OCI-LY7 (cell line): ENCODE measurements at regions not wholly inside any gene's neighbourhood (a gene's known extent, or its start where the extent isn't known, plus 50 kb on each side); places are given as distances from the start of the nearest gene placed in this dataset.

ENCODE experiments used
- BruUV-seq: library from RNA; stranded (reverse); fragments of 400-500 nt; replicated peaks from 2 replicates; lab custom pipeline; 2021; lab: Mats Ljungman, UMichigan
- CTCF ChIA-PET: fragments of 300-600 bp; sonication (Branson Sonifier 250); formaldehyde crosslinking; loops from one replicate; lab custom pipeline; 2022; ENCODE audit warnings: antibody characterized with exemption; ENCODE audit not compliant: unreplicated experiment; lab: Charles Lee
- POLR2A ChIA-PET: fragments of 300-600 bp; sonication (Branson Sonifier 250); formaldehyde crosslinking; loops from one replicate; lab custom pipeline; 2022; ENCODE audit warnings: antibody characterized with exemption; lab: Charles Lee
- DNase-seq: peaks from one replicate; pipeline ENCODE4 v3.0.0-alpha.2; 2015; ENCODE audit warnings: low spot score
- H2AFZ ChIP-seq: fragments of 200-600 bp; sonication (generic), shearing (Covaris generic); 2 replicates; pipeline ENCODE4 v1.6.1; 2014; ENCODE audit warnings: mild to moderate bottlenecking, antibody characterized with exemption, low read length, moderate library complexity
- H3K27ac ChIP-seq: fragments of 200-600 bp; sonication (generic); 2 replicates; pipeline ENCODE4 v1.5.1; 2014; ENCODE audit warnings: mixed run types, low read depth, mild to moderate bottlenecking, moderate library complexity, low read length, inconsistent platforms; ENCODE audit not compliant: poor library complexity, severe bottlenecking
- H3K36me3 ChIP-seq: fragments of 200-600 bp; sonication (generic); 2 replicates; pipeline ENCODE4 v1.6.1; 2014; ENCODE audit warnings: mild to moderate bottlenecking, antibody characterized with exemption, low read length, moderate library complexity, mixed read lengths; ENCODE audit not compliant: insufficient read depth
- H3K4me1 ChIP-seq: fragments of 200-600 bp; sonication (generic); 2 replicates; pipeline ENCODE4 v1.5.1; 2014; ENCODE audit warnings: mild to moderate bottlenecking, low read length; ENCODE audit not compliant: insufficient read depth, poor library complexity, severe bottlenecking
- H3K4me2 ChIP-seq: fragments of 200-600 bp; sonication (generic); 2 replicates; pipeline ENCODE4 v1.6.1; 2014; ENCODE audit warnings: mild to moderate bottlenecking, low read length
- H3K4me3 ChIP-seq: fragments of 200-600 bp; sonication (generic); 2 replicates; pipeline ENCODE4 v1.5.1; 2014; ENCODE audit warnings: mild to moderate bottlenecking, low read depth, low read length; ENCODE audit not compliant: poor library complexity, severe bottlenecking
- H3K79me2 ChIP-seq: fragments of 200-600 bp; sonication (generic); 2 replicates; pipeline ENCODE4 v1.6.1; 2016; ENCODE audit warnings: low read depth, mild to moderate bottlenecking, low read length, moderate library complexity, mixed read lengths; ENCODE audit not compliant: insufficient read depth
- H3K9me2 ChIP-seq: fragments of 200-600 bp; sonication (generic); 2 replicates; pipeline ENCODE4 v1.6.1; 2016; ENCODE audit warnings: mild to moderate bottlenecking, low read length, mixed read lengths; ENCODE audit not compliant: insufficient read depth
- H3K9me3 ChIP-seq: fragments of 200-600 bp; sonication (generic); 2 replicates; pipeline ENCODE4 v1.6.1; 2014; ENCODE audit warnings: mild to moderate bottlenecking, mixed run types, low read length, mixed read lengths
- H4K20me1 ChIP-seq: fragments of 200-600 bp; sonication (generic); 2 replicates; pipeline ENCODE4 v1.6.1; 2014; ENCODE audit warnings: mild to moderate bottlenecking, antibody characterized with exemption, low read length, moderate library complexity, mixed read lengths; ENCODE audit not compliant: insufficient read depth
- CTCF ChIP-seq: fragments of 200-600 bp; sonication (generic); conservative IDR thresholded peaks from 2 replicates; pipeline ENCODE4 v1.5.1; 2014; ENCODE audit warnings: mild to moderate bottlenecking, antibody characterized with exemption, low read length, moderate library complexity, mixed read lengths
- EZH2phosphoT487 ChIP-seq: fragments of 200-600 bp; sonication (generic); IDR thresholded peaks from 2 replicates; pipeline ENCODE4 v1.6.1; 2018; ENCODE audit warnings: low read depth, borderline replicate concordance, mild to moderate bottlenecking, mixed run types, antibody characterized with exemption, low read length, moderate library complexity, mixed read lengths
- intact Hi-C: fragments of 100-400 bp; cut with micrococcal nuclease; formaldehyde crosslinking; loops from one replicate; pipeline ENCODE4 v1.10.0; 2022; ENCODE audit not compliant: unreplicated experiment

GRCh38 chr6:23140871-23141270 lies 571.5 kb downstream of the HDGFL1 start:
- no peak overlapping the region for H3K4me3 ChIP-seq
- POLR2A ChIA-PET = interaction anchor here (0.6 to 1.0 kb wide), 3 partner anchors 10 to 14 kb away, joined by 3 read pairs; no protein-coding TSS in a partner anchor
- H3K4me2 ChIP-seq = no peak overlapping the region
- no peaks in the 10 kb centered on the region for H3K4me1 ChIP-seq
- CTCF ChIA-PET = no interaction called here
- no peaks in the 10 kb centered on the region for H3K36me3 ChIP-seq
- no peak overlapping the region for H2AFZ ChIP-seq
- H3K27ac ChIP-seq = no peak overlapping the region
- BruUV-seq = no TSS peak
- DNase-seq = no peak
- peaks cover 4% of the 10 kb centered on the region; the same call in 1 of the 2 replicates for H3K9me3 ChIP-seq
- no peaks in the 10 kb centered on the region for H4K20me1 ChIP-seq
- TF ChIP-seq EZH2phosphoT487 = no peak
- no peak for TF ChIP-seq CTCF
- H3K9me2 ChIP-seq = no peaks in the 10 kb centered on the region
- no peaks in the 10 kb centered on the region for H3K79me2 ChIP-seq
- intact Hi-C loops = no loop called here

GRCh38 chr6:23145781-23146180 lies 576.4 kb downstream of the HDGFL1 start:
- no peaks in the 10 kb centered on the region for H3K79me2 ChIP-seq
- intact Hi-C loops = no loop called here
- no peaks in the 10 kb centered on the region for H3K9me3 ChIP-seq
- no peaks in the 10 kb centered on the region for H3K9me2 ChIP-seq
- no peaks in the 10 kb centered on the region for H4K20me1 ChIP-seq
- no peak overlapping the region for H3K27ac ChIP-seq
- H3K4me2 ChIP-seq = no peak overlapping the region
- no TSS peak for BruUV-seq
- H3K36me3 ChIP-seq = no peaks in the 10 kb centered on the region
- TF ChIP-seq EZH2phosphoT487 (no peak), CTCF (no peak)
- no peak overlapping the region for H3K4me3 ChIP-seq
- CTCF ChIA-PET = no interaction called here
- H2AFZ ChIP-seq = no peak overlapping the region
- no peaks in the 10 kb centered on the region for H3K4me1 ChIP-seq
- DNase-seq = no peak
- POLR2A ChIA-PET = interaction anchor here (0.7 kb wide), 1 partner anchor 554 kb away, joined by 3 read pairs; no protein-coding TSS in a partner anchor

- H3K27ac ChIP-seq = no peak overlapping the region
- no peak for DNase-seq
- intact Hi-C loops = no loop called here
- no peaks in the 10 kb centered on the region for H3K9me3 ChIP-seq
- no peak overlapping the region for H2AFZ ChIP-seq
- no peaks in the 10 kb centered on the region for H3K4me1 ChIP-seq
- no peaks in the 10 kb centered on the region for H3K36me3 ChIP-seq
- H3K79me2 ChIP-seq = no peaks in the 10 kb centered on the region
- CTCF ChIA-PET = no interaction called here
- POLR2A ChIA-PET = no interaction called here
- no peaks in the 10 kb centered on the region for H3K9me2 ChIP-seq
- no TSS peak for BruUV-seq
- no peak overlapping the region for H3K4me2 ChIP-seq
- no peak for TF ChIP-seq CTCF
- TF ChIP-seq EZH2phosphoT487 = no peak
- no peak overlapping the region for H3K4me3 ChIP-seq
- H4K20me1 ChIP-seq = no peaks in the 10 kb centered on the region
Measured at GRCh38 chr6:23154159-23154558, 584.8 kb downstream of the HDGFL1 start.
